Muscle of back (tissue), 3 donors: ENCODE measurements at regions not wholly inside any gene's neighbourhood (a gene's known extent, or its start where the extent isn't known, plus 50 kb on each side); places are given as distances from the start of the nearest gene placed in this dataset.
"Not testable (repeated sequence)": the region's sequence is repeated elsewhere in the genome, so short reads cannot be mapped to it uniquely, and the experiment has no call there.

ENCODE experiments used
- DNase-seq, 3 donors: peaks; one replicate each; pipeline versions ENCODE4 v3.0.0 to v3.0.0-alpha.2; 2013

DNA sequence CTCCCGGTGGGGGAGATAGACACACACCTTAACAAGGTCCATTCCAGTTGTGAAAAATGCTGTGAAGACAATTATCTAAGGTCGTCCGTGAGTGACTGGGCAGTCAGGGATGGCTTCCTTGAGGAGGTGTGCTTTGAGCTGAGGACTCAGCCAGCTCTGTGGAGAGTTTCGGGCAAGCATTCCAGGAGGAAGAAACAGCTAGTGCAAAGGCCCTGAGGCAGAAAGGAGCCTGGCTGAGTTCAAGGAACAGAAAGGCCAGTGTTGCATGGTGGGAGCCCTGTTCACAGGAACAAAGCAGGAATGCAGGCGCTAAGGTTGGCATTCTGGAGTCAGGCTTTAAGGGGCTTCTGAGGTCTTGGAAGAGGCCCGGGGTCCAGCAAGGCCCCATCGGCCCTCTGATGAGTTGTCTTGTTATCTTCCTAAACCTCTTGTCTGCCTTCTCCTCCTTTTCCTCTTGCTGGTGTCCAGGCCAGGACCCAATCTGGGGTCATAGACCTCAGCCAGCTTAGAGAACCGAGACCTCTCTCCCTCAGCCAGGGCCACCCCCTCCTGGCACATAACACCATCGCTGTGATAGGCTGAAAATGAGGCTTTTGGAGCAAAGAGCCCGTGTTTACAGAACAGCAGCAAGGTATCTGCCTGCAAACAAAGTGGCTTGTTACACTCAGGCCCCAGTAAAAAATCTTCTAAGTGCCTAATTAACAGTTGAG is 270.2 kb upstream of the MVB12B start:
- DNase-seq: no peak

DNA sequence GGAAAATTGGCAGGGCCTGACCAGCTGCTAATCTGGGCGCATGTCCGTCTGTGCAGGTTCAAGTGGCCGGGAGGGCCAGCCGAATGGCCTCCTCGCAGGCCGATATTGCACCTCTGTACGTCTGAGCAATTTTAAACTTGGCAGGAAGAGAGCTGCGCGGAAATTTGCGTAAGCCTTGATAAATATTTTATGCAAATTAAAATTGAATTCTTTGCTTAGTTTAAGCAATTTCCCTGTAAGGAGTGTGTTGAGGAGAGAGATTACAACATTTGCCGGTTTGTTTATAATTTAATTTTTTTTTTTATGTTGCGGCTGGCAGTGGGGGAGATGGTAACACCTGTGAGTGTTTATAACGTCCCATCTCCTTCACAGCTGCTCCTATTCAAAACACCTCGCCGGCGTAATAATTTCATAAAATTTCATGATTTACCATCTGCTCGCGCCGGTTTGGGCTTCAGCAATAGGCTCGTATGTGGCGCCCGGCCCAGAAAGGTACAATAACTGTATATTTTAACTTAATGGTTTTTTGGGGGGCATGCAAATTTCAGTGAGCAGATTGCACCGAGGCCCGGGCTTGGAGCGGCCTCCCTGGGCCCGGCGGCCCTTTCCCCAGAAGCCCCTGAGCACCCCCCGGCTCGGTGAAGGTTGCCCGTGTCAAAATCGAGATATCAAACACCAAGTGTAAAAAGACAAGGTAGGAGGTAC is 269.4 kb upstream of the MVB12B start:
- DNase-seq: no peak

DNA sequence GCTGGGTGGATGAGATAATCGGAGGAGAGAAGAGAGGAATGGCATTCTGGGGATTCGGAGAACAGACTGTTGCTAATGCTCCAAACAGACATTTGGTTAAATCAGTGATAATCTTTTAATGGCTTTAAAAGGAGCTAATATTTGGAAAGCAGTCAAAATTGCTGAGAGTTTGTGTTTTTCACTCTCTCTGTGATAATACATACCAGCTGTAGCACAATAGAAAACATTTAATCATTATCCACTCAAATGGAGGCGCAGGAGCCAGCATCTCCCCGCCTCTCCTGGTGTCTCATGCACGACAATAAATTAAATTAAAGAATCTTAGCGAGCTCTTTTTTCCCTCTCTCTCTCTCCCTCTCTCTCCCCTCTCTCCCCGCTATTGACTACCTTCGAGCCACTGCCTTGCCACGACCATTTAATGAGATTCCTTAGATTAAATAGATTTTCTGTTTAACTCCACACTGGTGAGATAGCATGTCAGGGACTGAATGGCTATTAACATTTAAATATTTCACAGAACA is 268.6 kb upstream of the MVB12B start:
- DNase-seq: peak in 2 of 3 donors; percentile 19 to 45

DNA sequence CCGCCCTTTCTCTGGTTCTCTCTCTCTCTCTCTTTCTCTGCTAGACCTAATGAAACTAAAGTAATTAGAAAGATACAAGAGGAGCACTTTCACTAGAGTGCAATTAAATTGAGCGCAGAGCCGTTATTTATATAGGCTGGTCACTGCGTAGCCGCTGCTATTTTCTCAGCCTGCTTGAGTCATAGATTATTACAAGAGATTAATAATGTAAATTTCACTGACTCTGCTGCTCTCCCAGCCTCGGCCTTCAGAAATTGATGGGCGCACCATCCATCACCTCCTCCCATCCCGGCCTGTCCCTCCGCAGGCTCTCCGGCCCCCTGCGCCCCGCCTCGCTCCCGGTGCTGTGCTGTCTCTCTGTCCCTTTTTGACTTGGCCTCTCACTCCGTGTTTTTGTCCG is 268.0 kb upstream of the MVB12B start:
- DNase-seq: no peak

DNA sequence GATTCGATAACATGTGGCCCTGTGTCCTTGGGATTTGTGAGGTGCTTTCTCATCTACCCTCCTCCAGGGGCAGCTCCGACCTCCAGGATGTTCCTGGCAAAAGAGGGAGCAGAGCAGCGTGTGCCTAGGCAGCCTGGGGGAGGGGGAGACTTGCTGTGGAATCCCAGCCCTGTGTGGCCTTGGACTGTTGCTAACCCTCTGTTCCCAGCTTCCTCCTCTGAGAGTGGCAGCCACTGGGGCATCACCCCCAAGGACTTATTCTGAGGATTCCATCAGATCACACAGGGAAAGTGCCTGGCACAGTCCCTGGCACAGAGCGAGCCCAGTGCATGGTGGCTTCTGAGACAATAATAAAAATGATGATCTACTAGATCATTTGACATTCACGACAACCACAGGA is 265.1 kb upstream of the MVB12B start:
- no peak for DNase-seq

DNA sequence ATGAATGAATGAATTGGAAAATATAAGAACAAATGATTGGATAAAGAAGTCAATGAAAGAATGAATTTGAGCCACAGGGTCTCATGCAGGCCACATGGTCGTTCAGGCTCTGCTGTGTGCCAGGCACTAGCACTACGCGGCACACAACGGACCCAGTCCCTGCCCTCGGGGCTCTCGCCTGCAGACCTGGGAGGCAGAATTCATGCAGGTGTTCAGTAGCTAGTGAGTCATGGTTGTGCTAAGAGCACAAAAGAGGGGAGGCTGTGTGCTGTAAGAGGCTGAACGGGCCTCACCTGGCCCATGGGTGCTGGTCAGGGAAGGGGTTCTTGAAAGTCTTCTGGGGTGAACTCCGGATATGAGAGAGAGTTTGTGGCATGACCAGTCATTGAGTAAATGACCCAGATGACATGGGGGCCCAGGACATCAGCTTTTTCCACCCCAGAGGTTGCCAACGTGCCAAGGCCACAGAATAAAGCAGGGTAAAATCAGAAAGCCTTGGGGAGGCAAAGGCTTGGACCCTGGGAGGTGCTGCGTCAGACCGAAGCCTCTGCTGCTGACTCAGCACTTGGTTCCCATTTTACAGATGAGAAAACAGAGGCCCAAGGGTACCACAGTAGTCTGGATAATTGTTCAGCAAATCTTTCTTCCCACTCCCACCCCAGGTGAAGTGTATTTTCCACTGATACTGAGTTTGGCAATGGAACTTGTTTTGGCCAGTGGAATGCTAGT is 264.3 kb upstream of the MVB12B start:
- no peak for DNase-seq

DNA sequence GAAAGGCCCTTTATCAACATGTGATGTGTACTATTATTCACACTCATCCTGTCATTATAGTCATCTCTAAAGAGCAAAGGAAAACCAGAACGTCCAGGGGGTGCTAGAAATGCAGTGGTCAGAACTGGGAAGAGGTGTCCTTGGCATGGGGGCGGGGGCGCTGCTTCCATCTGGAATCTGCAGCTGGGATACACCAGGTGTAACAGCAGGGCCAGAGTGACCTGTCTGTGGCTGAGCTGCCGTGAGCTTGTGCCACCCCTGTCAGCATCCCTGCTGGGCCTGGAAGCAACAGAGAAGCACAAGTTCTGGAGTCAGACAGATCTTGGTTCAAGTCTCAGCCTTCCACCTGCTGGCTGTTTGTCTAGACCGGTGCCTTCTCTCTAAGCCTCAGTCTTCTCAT is 263.3 kb upstream of the MVB12B start:
- no peak for DNase-seq

DNA sequence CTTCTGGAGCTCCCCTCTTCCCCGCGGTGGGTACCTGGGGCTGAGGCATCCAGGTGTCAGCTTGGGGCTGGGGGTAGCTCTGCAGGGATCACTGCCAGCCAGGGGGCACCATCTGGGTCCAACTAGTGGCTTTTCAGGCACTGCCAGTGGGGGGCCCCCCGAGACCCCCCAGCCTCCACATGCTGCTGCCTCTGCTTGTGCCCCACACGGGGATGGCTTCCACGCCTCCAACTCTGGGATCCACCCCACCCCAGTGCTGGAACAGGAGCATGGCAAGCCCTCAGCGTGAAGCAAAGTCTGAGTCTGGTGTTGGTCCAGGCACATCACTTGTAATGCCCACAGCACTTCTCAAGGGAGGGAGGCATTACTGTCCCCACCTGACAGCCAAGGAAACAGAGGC is 260.5 kb upstream of the MVB12B start:
- no peak for DNase-seq

DNA sequence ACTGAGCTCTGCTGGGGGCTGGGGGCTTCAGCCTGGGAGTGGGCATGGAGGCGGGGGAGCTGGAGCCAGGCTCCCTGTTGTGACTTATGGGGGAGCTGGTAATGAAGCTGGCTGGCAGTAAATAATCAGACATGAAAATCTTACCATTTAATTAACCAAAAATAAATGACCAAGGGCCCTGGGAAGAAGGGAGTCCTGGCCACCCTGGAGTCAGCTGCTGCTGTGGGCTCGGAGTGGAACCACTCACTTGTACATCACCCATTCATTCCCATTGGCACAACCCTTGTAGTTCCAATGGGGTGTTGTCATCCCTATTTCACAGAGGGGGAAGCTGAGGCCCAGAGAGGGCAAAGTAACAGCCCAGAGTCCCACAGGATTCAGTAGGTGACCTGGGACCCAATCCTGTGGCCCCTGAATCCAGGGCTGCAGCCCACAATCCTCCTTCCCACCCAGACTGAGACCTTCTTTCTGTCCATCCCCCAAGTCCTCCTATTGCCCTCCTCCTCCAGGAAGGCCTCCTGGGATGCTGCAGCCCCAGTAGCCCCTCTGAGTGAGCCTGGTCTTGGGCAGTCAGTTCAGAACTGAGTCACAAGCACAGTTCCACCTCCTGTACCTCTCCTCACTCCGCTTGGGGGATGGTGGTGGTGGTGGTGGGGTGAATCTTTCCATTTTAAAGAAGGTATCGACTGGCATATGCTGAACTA is 259.4 kb upstream of the MVB12B start:
- DNase-seq: no peak

DNA sequence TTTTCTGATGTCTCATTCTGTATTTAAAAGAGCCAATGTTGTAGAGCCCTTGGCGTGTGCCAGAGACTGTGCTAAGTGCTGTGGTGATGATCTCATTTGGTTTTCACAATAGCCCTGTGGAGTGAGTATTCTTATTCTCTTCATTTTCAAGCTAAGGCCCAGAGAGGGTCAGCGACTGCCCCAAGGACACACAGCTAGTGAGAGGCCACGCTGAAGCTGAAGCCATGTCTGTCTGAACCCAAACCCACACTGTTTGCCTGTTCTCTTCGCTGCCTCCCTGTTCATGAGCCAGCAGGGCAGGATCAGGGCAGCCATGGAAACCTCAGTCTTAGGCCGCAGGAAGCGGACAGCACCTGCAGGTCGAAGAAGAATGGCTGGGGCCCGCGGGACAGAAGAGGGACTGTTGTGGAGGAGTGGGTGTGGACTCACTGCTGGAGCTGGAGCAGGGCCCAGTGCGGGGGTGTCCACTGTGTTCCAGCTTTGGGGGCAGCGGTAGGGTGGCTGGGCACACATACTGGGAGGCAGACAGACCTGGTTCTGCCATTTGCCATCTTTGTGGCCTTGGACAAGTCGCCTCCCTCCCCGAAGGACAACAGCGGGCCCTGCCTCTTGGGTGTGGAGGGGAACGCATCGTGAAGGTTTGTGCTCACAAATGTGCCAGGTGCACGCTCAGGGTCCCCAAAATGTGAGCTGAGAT is 257.9 kb upstream of the MVB12B start:
- DNase-seq: no peak

DNA sequence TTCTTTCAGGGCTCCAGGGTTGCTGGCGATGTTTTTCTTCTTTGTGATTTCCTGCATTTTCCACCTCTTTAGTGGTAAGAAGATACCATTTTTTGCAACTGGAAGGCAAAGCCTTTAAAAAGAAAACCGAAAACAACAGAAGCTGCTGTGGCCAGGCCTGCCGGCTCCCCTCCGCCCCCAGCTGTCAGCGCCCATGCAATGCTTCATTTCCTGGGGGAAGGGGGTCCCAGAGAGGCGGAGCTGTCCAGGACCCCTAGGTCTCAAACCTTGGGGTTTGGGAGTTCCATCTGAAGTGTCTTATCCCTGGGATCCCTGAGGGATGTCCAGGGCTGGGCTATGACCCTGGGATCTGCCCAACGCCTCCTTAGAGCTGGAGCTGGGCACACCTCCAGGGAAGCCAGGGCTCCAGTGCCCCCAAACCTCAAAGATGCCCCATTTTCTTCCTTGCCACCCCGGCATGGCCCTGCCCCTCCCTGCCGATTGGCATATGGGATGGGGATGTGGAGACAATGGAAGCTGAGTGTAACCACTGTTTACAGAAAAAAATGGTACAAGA is 257.2 kb upstream of the MVB12B start:
- no peak for DNase-seq

DNA sequence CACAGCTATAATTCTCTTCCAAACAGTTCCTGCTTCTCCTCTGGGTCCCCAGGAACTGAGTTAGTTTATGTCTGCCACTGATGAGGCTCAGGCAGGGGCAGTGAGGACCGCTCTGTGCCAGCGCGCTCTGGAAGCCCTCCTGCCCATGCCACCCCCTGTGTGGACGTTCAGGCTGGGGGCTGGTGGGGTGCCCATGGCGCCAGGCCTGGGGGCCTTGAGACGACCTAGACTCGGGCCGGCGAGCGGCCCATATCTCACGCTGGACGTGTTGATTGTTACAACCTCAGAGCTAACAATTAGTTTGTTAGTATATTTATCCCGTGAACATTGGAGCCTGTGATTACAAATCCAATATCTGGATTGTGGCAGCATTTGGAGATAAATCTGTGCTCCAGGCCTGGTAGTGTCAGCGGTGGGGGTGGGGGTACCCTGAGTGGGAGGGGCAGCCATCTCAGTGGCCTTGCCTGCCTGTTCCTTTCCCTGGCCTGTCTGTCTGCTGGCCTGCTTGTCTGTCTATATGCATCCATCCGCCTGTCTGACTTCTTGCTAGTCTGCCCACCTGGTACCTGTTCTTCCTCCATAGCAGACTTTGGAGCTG is 256.5 kb upstream of the MVB12B start:
- no peak for DNase-seq

DNA sequence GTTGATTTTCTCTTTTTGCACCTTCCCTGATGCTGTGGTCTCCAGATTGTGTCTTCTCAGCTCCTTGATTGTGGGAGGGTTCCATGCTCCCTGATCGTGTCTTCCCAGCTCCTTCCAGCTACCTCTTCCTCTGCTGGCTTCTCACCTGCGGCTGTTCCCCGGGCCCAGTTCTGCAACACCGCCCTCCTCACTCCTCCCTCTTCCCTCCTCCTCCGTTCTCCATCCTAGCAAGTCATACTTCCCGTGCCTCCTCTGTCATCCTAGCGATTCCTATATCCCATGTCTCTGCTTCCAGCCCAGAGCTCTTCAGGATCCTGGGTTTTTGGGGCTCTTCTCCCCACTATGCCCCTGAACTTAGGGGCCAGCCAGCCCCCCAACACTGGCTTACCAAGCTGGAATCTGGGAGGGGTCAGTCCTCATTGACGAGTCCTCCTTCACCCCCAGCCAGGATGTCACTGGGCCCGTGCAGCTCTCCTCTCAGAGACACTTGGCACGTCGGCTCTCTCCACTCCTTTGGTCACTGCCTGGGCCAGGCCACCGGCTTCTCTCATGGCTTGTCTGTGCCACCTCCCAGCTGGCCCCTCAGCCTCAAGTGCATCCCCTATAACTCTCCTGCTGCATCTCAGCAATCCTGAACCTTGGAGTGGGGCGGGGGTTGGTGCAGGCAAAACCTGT is 255.4 kb upstream of the MVB12B start:
- no peak for DNase-seq

DNA sequence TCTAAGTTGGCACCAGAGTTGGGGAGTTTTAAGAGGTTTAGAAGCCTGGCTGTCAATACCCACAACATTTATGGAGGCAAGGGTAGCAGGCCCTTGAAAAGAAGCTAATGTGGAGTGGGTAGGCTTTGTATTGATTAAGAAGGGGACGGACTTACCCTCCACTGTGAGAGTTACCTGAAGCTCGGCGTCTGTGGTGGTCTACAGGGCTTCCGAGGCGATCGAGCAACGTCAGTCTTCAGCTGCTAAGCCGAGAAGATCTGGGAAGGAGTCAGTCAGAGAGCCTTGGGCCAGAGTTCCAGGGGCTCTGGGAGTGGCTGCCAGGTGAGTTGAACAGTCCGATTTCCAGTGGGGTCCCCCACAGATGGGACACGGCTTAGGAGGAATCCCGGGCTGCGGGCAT is 249.0 kb upstream of the MVB12B start:
- not testable (repeated sequence) for DNase-seq

DNA sequence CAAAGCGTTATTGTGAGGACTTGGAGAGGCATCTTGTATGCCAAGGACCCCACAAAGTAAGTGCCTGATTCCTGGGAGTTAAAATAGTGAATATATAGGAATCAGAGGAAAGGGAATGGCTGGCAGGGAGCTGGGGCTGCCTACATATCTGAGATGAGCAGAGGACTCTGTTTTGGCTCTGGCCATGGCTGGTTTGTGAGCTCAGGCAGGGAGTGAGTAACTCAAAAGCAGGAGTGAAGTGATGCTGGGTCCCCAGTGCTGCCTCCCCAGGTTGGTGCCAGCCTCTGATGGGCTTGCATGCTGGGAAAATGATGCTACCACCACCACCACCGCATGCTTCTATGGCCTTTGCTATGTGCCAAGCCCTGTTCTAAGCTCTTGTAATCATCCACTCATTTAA is 246.0 kb upstream of the MVB12B start:
- no peak for DNase-seq

DNA sequence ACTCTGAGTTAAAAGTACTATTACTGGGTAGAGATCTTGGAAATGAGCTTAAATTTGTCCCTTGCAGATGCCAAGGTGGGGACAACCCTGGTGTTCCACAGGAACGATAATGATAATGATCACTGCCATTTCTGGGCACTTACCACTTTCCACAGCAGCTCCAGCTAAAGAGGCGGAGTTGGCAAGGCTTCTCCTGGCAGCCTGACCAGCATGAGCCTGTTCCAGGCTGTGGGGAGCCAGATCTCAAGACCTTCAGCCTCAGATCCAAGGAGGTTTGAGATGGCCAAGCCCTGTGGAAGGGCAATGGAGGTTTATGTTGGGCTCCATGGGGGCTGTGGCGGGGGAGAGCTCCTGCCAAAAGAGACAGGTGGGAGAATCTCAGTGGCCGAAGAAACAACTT is 244.9 kb upstream of the MVB12B start:
- no peak for DNase-seq

DNA sequence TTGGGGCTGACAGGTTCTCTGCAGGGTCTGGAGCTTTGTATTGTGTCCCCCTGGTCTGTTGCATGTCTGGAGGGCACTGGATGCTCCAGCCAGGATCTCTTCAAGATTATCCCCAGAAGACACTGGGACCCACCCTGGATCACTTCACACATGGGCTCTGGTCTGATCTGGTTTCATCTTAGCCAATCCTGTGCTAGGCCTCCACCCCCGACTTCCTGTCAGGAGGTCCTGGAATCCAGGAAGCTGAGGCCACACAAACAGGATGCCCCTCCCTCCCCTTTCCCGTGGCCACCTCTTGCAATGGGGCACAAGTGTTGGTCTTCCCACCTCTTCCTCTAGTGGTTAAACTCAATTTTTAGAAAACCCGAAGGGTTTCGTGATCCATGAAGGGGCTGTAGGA is 242.6 kb upstream of the MVB12B start:
- DNase-seq: no peak

DNA sequence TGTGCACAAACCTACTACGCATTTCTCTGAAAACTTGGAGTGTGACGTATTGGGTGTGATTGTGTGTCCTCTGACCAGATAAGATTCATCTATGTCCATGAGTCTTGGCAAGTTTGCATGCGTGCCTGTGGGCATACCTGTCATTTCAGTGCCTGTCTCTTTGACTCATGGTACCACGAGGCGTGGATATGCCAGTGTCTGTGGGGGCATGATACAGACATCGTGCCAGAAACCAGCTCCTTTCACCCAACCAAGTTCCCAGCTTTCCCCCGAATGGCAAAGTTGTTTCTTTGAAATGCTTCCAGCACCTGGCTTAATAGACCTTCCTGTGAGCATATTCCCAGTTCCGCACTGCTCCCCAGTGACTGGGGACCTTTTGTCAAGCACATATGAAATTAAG is 241.9 kb upstream of the MVB12B start:
- DNase-seq: no peak

DNA sequence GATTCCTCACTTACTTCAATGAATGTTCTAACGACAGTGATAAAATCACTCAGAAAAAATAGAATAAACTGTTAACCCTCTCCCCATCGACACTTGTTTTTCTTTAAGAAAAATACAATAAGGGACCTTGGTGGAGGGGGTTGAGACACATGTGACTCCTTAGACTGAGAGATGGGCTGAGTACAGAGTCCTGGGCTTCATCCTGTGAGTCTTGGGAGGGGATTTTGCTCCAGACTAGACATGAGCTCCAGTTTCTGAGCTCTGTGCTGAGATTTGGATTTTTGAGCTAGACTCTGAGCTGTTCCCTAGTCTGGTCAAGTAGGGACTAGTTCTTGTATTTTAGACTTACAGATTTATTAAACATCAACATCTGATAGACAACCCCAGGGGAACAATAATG is 241.5 kb upstream of the MVB12B start:
- DNase-seq: no peak

DNA sequence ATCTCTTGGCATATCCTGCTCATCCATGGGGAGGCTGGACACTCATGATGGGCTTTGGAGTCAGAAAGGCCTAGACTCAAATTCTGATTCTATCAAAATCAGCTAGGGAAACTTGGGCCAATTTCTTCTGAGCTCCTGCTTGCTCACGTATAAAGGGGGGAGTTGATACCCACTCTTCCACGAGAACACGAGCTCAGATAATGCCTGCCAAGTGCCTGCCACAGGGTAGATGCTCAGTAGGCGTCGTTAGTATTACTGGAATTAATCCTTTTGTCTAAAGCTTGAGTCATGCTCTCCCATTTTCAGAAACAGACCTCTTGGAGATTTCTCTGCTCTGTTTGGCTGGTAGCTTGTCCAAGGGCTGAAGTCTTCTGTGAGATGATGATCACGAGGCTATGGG is 238.3 kb upstream of the MVB12B start:
- DNase-seq: no peak
